SU-DHL-6 (cell line): ENCODE measurements at regions not wholly inside any gene's neighbourhood (a gene's known extent, or its start where the extent isn't known, plus 50 kb on each side); places are given as distances from the start of the nearest gene placed in this dataset.

Source experiments
- H2AFZ ChIP-seq: fragments of 200-600 bp; sonication (generic); 2 replicates; pipeline ENCODE4 v1.6.1; 2014; ENCODE audit warnings: low read depth, mild to moderate bottlenecking, moderate library complexity, mixed read lengths, antibody characterized with exemption, low read length; ENCODE audit not compliant: severe bottlenecking
- H3F3A ChIP-seq: fragments of 200-600 bp; shearing (Covaris generic); 2 replicates; pipeline ENCODE4 v1.6.0; 2016; ENCODE audit warnings: antibody characterized with exemption, mild to moderate bottlenecking; ENCODE audit not compliant: insufficient read depth
- H3K27ac ChIP-seq: fragments of 200-600 bp; sonication (generic); 2 replicates; pipeline ENCODE4 v1.5.1; 2016; ENCODE audit warnings: low read depth, mild to moderate bottlenecking, low read length, moderate library complexity, mixed read lengths
- H3K27me3 ChIP-seq: fragments of 200-600 bp; sonication (generic), shearing (Covaris generic); 2 replicates; pipeline ENCODE4 v1.6.0; 2014; ENCODE audit warnings: mild to moderate bottlenecking, low read length
- H3K36me3 ChIP-seq: fragments of 200-600 bp; sonication (generic); 2 replicates; pipeline ENCODE4 v1.6.1; 2014; ENCODE audit warnings: mild to moderate bottlenecking, low read length, mixed read lengths
- H3K4me2 ChIP-seq: fragments of 300-600, 200-600 bp; shearing (Covaris generic), sonication (generic); 2 replicates; pipeline ENCODE4 v1.6.0; 2014; ENCODE audit warnings: low read length, low read depth, mild to moderate bottlenecking; ENCODE audit not compliant: poor library complexity, severe bottlenecking
- H3K4me3 ChIP-seq: fragments of 200-600 bp; sonication (generic); 2 replicates; pipeline ENCODE4 v1.5.1; 2014; ENCODE audit warnings: antibody characterized with exemption, low read length, mild to moderate bottlenecking, mixed read lengths; ENCODE audit not compliant: insufficient read depth, poor library complexity, severe bottlenecking
- H3K79me2 ChIP-seq: fragments of 200-600 bp; sonication (generic); 2 replicates; pipeline ENCODE4 v1.6.1; 2014; ENCODE audit warnings: mild to moderate bottlenecking, low read length, moderate library complexity; ENCODE audit not compliant: insufficient read depth
- H3K9ac ChIP-seq: fragments of 200-600 bp; sonication (generic); 2 replicates; pipeline ENCODE4 v1.7.0; 2014; ENCODE audit warnings: mild to moderate bottlenecking, low read length
- H3K9me2 ChIP-seq: fragments of 200-600 bp; sonication (generic); replicated peaks from 2 replicates; pipeline ENCODE4 v1.6.1; 2014; ENCODE audit warnings: low read length; ENCODE audit not compliant: insufficient read depth
- H3K9me3 ChIP-seq: fragments of 200-600 bp; sonication (generic); 2 replicates; pipeline ENCODE4 v1.6.1; 2014; ENCODE audit warnings: low read length, mixed read lengths; ENCODE audit not compliant: insufficient read depth
- H4K20me1 ChIP-seq: fragments of 200-600 bp; sonication (generic); 2 replicates; pipeline ENCODE4 v1.6.1; 2014; ENCODE audit warnings: low read depth, mild to moderate bottlenecking, antibody characterized with exemption, low read length, moderate library complexity, mixed read lengths
- EZH2phosphoT487 ChIP-seq: fragments of 200-600 bp; sonication (generic), shearing (Covaris generic); conservative IDR thresholded peaks from 2 replicates; pipeline ENCODE4 v1.6.1; 2018; ENCODE audit warnings: mild to moderate bottlenecking, antibody characterized with exemption, low read length, moderate library complexity, mixed read lengths
- TF ChIP-seq, protein P1 (sequence below): fragments of 200-600 bp; sonication (generic); IDR thresholded peaks from one replicate; pipeline ENCODE4 v1.5.1; 2017; ENCODE audit warnings: antibody characterized with exemption, mild to moderate bottlenecking, low read length, moderate library complexity; ENCODE audit not compliant: insufficient read depth, poor library complexity, severe bottlenecking

DNA sequence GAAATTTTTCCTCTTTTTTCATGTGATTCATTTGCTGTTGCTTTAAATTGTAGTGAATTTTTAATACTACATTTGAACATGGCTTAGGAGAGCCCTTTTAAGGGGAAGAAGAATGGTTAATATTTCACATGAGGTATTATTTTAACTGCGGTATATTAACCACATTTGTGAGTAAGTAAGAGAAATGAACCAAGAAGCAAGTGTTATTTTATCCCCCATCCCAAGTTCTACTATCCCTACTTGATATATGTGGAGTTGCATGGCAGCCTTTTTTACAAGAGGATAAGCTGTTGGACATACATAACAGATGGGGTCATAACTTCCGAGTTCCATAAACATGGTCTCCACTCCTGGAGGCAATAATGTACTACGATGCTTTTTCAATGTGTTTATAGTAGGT, 623.3 kb downstream of the LRFN5 start:
- Histone ChIP-seq H3K27ac (no peak overlapping the region), H3F3A (no peaks in the 10 kb centered on the region), H3K9me3 (no peaks in the 10 kb centered on the region), H3K4me3 (no peak overlapping the region), H3K36me3 (no peaks in the 10 kb centered on the region), H3K9ac (no peak overlapping the region), H3K9me2 (no peaks in the 10 kb centered on the region), H3K79me2 (no peaks in the 10 kb centered on the region), H3K4me2 (no peak overlapping the region), H2AFZ (peak overlapping the region; percentile 41), H3K27me3 (no peaks in the 10 kb centered on the region), H4K20me1 (no peaks in the 10 kb centered on the region)
- no peak for TF ChIP-seq EZH2phosphoT487
- TF ChIP-seq, protein P1, sequence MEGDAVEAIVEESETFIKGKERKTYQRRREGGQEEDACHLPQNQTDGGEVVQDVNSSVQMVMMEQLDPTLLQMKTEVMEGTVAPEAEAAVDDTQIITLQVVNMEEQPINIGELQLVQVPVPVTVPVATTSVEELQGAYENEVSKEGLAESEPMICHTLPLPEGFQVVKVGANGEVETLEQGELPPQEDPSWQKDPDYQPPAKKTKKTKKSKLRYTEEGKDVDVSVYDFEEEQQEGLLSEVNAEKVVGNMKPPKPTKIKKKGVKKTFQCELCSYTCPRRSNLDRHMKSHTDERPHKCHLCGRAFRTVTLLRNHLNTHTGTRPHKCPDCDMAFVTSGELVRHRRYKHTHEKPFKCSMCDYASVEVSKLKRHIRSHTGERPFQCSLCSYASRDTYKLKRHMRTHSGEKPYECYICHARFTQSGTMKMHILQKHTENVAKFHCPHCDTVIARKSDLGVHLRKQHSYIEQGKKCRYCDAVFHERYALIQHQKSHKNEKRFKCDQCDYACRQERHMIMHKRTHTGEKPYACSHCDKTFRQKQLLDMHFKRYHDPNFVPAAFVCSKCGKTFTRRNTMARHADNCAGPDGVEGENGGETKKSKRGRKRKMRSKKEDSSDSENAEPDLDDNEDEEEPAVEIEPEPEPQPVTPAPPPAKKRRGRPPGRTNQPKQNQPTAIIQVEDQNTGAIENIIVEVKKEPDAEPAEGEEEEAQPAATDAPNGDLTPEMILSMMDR: no peak

DNA sequence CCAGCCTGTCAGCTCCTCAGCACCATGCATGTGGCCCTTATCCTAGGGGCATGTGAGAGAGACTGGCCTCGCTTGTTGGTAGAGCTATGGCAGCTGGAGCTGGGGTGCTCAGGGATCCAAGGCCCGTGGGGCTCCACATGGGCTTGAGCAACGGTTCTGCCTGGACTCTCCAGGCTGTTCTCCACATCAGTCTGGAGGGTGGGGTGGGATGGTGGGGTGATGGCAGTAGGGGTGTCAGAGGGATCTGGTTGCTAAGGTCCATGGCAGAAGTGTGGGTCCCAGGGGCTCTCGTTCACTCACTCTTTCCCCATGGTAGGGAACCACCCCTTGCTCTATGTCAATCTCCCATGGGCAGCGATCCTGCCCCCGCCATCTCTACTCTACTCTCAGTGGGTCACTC, 622.6 kb downstream of the LRFN5 start:
- Histone ChIP-seq H3K9ac (no peak overlapping the region), H4K20me1 (no peaks in the 10 kb centered on the region), H3K4me3 (no peak overlapping the region), H3K9me3 (no peaks in the 10 kb centered on the region), H3K4me2 (no peak overlapping the region), H3K9me2 (no peaks in the 10 kb centered on the region), H3K27me3 (no peaks in the 10 kb centered on the region), H3F3A (no peaks in the 10 kb centered on the region), H3K79me2 (no peaks in the 10 kb centered on the region), H2AFZ (peak overlapping the region; percentile 41), H3K36me3 (no peaks in the 10 kb centered on the region), H3K27ac (no peak overlapping the region)
- no peak for TF ChIP-seq EZH2phosphoT487
- TF ChIP-seq, protein P1: no peak

DNA sequence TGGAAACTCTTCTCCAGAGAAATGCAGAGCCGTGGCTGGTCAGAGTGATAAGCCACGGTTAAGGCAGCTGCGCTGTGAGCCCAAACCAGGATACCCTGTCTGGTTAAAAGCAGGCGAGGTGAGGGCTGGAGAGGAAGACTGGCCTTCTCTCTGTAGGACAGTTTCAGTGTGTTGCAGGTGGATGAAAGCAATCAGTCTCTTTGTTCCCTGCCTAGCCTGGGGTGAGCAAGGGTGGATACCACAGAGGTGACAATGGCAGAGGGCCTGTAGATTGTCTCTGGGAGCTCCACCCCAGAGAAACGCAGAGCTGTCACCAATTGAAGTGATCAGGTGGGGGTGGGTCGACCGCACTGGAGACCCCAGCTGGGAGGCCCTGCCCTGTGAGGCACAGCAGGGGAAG, 621.9 kb downstream of the LRFN5 start:
- no peaks in the 10 kb centered on the region for H3K79me2 ChIP-seq
- no peaks in the 10 kb centered on the region for H3K36me3 ChIP-seq
- H4K20me1 ChIP-seq: no peaks in the 10 kb centered on the region
- no peak overlapping the region for H3K4me3 ChIP-seq
- H3F3A ChIP-seq: no peaks in the 10 kb centered on the region
- H3K9ac ChIP-seq: no peak overlapping the region
- no peak overlapping the region for H3K27ac ChIP-seq
- no peak overlapping the region for H2AFZ ChIP-seq
- no peaks in the 10 kb centered on the region for H3K27me3 ChIP-seq
- H3K4me2 ChIP-seq: no peak overlapping the region
- TF ChIP-seq, protein P1: no peak
- no peak for TF ChIP-seq EZH2phosphoT487
- H3K9me3 ChIP-seq: no peaks in the 10 kb centered on the region
- no peaks in the 10 kb centered on the region for H3K9me2 ChIP-seq
